Prostate gland (tissue), 2 donors: ENCODE measurements at regions not wholly inside any gene's neighbourhood (a gene's known extent, or its start where the extent isn't known, plus 50 kb on each side); places are given as distances from the start of the nearest gene placed in this dataset.

Experiments
- DNase-seq: peaks from one replicate; pipeline ENCODE4 v3.0.0-alpha.2; 2019; ENCODE audit warnings: low spot score
- H3K27ac ChIP-seq, 2 donors: fragments of 200-600 bp; sonication (generic); 2 replicates each; pipeline ENCODE4 v1.5.1; 2017 to 2019
- H3K27me3 ChIP-seq: fragments of 200-600 bp; sonication (generic); replicated peaks from 2 replicates; pipeline ENCODE4 v1.5.1; 2019; ENCODE audit not compliant: insufficient read depth
- H3K36me3 ChIP-seq, 2 donors: fragments of 200-600 bp; sonication (generic); 1 replicate in 1 of 2; 2 replicates in 1 of 2; pipeline versions ENCODE4 v1.5.1 to v1.8.1; 2017 to 2019
- H3K4me1 ChIP-seq: fragments of 200-600 bp; sonication (generic); replicated peaks from 2 replicates; pipeline ENCODE4 v1.5.1; 2019
- H3K4me3 ChIP-seq, 2 donors: fragments of 200-600 bp; sonication (generic); 2 replicates each; pipeline ENCODE4 v1.5.1; 2017 to 2019
- H3K9me3 ChIP-seq: fragments of 200-600 bp; sonication (generic); 2 replicates; pipeline ENCODE4 v1.5.1; 2017
- CTCF ChIP-seq, 4 experiments: fragments of 200-600 bp in 2 of 4; fragments of 450-650 bp in 2 of 4; sonication (generic) in 2 of 4; IDR thresholded peaks; 1 replicate in 3 of 4; 2 replicates in 1 of 4; pipeline ENCODE4 v1.5.1; 2016 to 2019; ENCODE audit warnings: antibody characterized with exemption in 4 of 4, mild to moderate bottlenecking in 2 of 4, moderate library complexity in 2 of 4
- POLR2A ChIP-seq: fragments of 450-650 bp; IDR thresholded peaks from one replicate; pipeline ENCODE4 v1.6.1; 2016; ENCODE audit warnings: antibody characterized with exemption, mild to moderate bottlenecking
- POLR2AphosphoS5 ChIP-seq: sonication (generic); formaldehyde crosslinking; IDR thresholded peaks from one replicate; pipeline ENCODE4 v1.6.1; 2017; ENCODE audit warnings: antibody characterized with exemption
- WGBS: methylation state at CpG from one replicate; pipeline ENCODE4 v1.1.5; 2018; 5-methylcytosine and 5-hydroxymethylcytosine counted together
- intact Hi-C: fragments of 100-400 bp; cut with DNase I; formaldehyde crosslinking; loops from one replicate; pipeline ENCODE4 v1.14.2; 2022

DNA sequence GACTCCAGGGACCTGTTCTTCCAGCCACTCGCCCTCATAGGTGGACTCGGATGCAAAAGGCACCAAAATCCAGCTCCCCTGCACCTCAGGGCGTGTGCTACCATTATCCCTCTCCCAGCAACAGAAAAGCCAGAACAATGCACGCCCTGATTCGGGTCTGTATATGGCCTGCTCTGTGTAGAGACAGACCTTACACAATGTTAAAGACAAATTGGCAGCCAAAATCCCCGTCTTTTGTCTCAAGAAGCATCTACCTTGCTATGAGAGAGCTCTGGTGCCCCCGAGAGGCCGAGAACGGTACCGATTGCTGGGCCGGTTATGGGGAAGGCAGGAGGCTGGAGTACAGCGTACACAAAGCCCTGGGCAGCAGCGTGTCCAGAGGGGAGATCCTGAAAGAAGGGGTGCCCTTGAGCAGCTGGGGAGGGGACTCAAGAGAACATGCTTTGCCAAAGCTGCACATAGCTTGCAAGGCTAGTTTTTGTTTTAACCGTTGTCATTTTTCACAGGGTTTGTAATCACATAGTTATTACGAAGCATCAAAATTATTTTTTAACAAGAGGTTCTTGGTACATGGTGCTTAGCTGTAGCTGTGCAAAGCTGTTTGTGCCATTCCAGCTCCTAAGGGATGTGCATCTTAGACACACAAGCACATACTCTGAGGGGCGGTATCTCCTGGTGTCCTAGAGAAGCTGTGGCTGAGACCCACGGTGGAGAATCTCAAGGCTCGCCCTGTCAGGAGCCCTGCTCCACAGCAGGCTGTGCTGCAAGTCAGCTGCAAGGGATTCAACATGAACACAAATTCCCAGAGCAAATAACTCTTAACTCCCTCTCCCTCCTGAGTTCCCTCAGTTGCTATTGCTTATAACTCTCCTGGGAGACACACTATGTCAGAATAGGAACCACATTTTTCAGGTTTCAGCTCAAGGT, 461.5 kb upstream of the PPP2R3A start:
- intact Hi-C loops, result loop anchor here (2.0 to 5.0 kb wide), 2 partner anchors 709 to 902 kb away; partner anchors contain the start of gene EPHB1
- 28% methylated on average over 18 of the region's 18 CpGs for WGBS
- H3K36me3 ChIP-seq, result no peaks in the 10 kb centered on the region
- DNase-seq, result peak; percentile 35
- no peak overlapping the region for H3K4me3 ChIP-seq
- H3K27ac ChIP-seq, result no peak overlapping the region
- peak in 3 of 4 experiments; percentile 38 to 51 (median 46) for TF ChIP-seq CTCF (IDR thresholded peaks at IDR 0.05)
- TF ChIP-seq POLR2A, result no peak
- TF ChIP-seq POLR2AphosphoS5, result no peak
- no peaks in the 10 kb centered on the region for H3K4me1 ChIP-seq
- no peaks in the 10 kb centered on the region for H3K27me3 ChIP-seq
- no peaks in the 10 kb centered on the region for H3K9me3 ChIP-seq

GRCh38 chr3:135513106-135514059, 452.1 kb upstream of the PPP2R3A start:
- H3K4me1 ChIP-seq, result no peaks in the 10 kb centered on the region
- no peaks in the 10 kb centered on the region for H3K9me3 ChIP-seq
- 79% methylated on average over 5 of the region's 5 CpGs for WGBS
- no peaks in the 10 kb centered on the region for H3K36me3 ChIP-seq
- no peak for TF ChIP-seq CTCF (IDR thresholded peaks at IDR 0.05)
- no peak for TF ChIP-seq POLR2AphosphoS5
- TF ChIP-seq POLR2A, result no peak
- no peak for DNase-seq
- intact Hi-C loops, result loop anchor here (10.0 kb wide), 1 partner anchor 371 kb away; no protein-coding TSS in a partner anchor
- H3K4me3 ChIP-seq, result no peak overlapping the region
- H3K27ac ChIP-seq, result no peak overlapping the region
- H3K27me3 ChIP-seq, result no peaks in the 10 kb centered on the region

- no peak for DNase-seq
- Histone ChIP-seq H3K27ac (no peak overlapping the region), H3K27me3 (no peaks in the 10 kb centered on the region), H3K36me3 (no peaks in the 10 kb centered on the region), H3K4me1 (no peaks in the 10 kb centered on the region), H3K4me3 (no peak overlapping the region), H3K9me3 (no peaks in the 10 kb centered on the region)
- TF ChIP-seq POLR2AphosphoS5 (no peak), POLR2A (no peak), CTCF (IDR thresholded peaks at IDR 0.05) (no peak)
- intact Hi-C loops, result loop anchor here (10.0 kb wide), 1 partner anchor 371 kb away; no protein-coding TSS in a partner anchor
- WGBS, result 58% methylated on average over 4 of the region's 4 CpGs
These were observed 451.5 kb upstream of the PPP2R3A start for GRCh38 chr3:135514060-135514448.

DNA sequence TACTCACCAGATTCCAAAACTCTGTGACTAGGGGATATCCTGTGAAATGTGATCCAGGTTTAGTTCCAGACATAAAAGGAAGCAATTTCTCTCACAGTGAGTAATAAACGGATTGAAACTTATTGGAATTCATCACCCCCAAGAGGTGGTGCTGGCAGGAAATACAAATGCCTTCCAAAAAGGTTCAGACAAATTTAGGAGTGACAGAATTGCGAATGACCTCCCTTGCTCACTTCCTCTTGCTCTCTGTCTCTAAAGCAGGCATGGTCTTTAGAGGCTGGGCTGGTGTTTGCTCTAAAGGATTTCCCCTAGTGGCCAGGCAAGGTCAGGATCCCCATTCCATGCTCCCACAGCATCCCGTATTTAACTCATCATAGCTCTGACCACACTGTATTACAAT, 449.4 kb upstream of the PPP2R3A start:
- Histone ChIP-seq H3K36me3 (no peaks in the 10 kb centered on the region), H3K27me3 (no peaks in the 10 kb centered on the region), H3K4me3 (no peak overlapping the region), H3K9me3 (no peaks in the 10 kb centered on the region), H3K27ac (no peak overlapping the region), H3K4me1 (no peaks in the 10 kb centered on the region)
- intact Hi-C loops, result loop anchor here (10.0 kb wide), 1 partner anchor 369 kb away; no protein-coding TSS in a partner anchor
- DNase-seq, result no peak
- TF ChIP-seq POLR2A (no peak), CTCF (IDR thresholded peaks at IDR 0.05) (no peak), POLR2AphosphoS5 (no peak)
- 35% methylated on average over 3 of the region's 3 CpGs for WGBS
